ENCODE measurements at regions not wholly inside any gene's neighbourhood (a gene's known extent, or its start where the extent isn't known, plus 50 kb on each side); places are given as distances from the start of the nearest gene placed in this dataset.

DNA sequence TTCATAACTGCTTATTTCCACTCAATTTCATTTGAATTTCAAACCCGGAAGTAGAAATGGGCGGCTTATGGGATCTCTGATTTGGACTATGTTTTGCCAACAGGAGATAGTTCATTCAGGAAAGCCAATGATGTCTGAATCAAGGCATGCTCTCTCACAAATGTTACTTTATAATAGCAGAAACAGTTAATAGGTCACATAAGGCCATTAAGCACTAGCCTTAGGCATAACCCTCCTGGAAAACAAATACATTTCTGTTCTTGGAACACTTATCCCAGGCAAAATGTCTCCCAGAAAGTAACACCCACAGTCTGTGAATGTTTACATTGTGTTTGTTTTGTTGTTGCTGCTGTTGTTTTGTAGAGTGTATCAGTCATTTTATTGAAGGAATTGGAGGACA is 1347.2 kb upstream of the PCDH7 start:
- TF ChIP-seq, protein P1, sequence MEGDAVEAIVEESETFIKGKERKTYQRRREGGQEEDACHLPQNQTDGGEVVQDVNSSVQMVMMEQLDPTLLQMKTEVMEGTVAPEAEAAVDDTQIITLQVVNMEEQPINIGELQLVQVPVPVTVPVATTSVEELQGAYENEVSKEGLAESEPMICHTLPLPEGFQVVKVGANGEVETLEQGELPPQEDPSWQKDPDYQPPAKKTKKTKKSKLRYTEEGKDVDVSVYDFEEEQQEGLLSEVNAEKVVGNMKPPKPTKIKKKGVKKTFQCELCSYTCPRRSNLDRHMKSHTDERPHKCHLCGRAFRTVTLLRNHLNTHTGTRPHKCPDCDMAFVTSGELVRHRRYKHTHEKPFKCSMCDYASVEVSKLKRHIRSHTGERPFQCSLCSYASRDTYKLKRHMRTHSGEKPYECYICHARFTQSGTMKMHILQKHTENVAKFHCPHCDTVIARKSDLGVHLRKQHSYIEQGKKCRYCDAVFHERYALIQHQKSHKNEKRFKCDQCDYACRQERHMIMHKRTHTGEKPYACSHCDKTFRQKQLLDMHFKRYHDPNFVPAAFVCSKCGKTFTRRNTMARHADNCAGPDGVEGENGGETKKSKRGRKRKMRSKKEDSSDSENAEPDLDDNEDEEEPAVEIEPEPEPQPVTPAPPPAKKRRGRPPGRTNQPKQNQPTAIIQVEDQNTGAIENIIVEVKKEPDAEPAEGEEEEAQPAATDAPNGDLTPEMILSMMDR (IDR thresholded peaks at IDR 0.05): no peak
- no peak for TF ChIP-seq TCF7L2 (IDR thresholded peaks at IDR 0.05; ENCODE audit: low read depth, low read length)

All from Panc1 (cell line).